Parathyroid adenoma (tissue), 2 donors: ENCODE measurements at regions not wholly inside any gene's neighbourhood (a gene's known extent, or its start where the extent isn't known, plus 50 kb on each side); places are given as distances from the start of the nearest gene placed in this dataset.
"Not testable (repeated sequence)": the region's sequence is repeated elsewhere in the genome, so short reads cannot be mapped to it uniquely, and the experiment has no call there.

Experiments used
- H2AFZ ChIP-seq: fragments of 300-600 bp; sonication (generic); one replicate; pipeline ENCODE4 v1.7.0; 2017; ENCODE audit warnings: antibody characterized with exemption, mild to moderate bottlenecking
- H3K27ac ChIP-seq: fragments of 300-600 bp; sonication (generic); one replicate; pipeline ENCODE4 v1.7.0; 2017
- H3K27me3 ChIP-seq: fragments of 300-600 bp; sonication (generic); one replicate; pipeline ENCODE4 v1.7.0; 2017; ENCODE audit warnings: low read length; ENCODE audit not compliant: control insufficient read depth, insufficient read depth
- H3K36me3 ChIP-seq: fragments of 300-600 bp; sonication (generic); one replicate; pipeline ENCODE4 v1.7.0; 2017; ENCODE audit warnings: low read length; ENCODE audit not compliant: control insufficient read depth, insufficient read depth
- H3K4me1 ChIP-seq: fragments of 300-600 bp; sonication (generic); one replicate; pipeline ENCODE4 v1.7.0; 2017; ENCODE audit warnings: control low read depth
- H3K4me2 ChIP-seq: fragments of 300-600 bp; sonication (generic); one replicate; pipeline ENCODE4 v1.7.0; 2017; ENCODE audit warnings: low read length
- H3K4me3 ChIP-seq: fragments of 300-600 bp; sonication (generic); one replicate; pipeline ENCODE4 v1.7.0; 2017; ENCODE audit warnings: low read depth, low read length
- H3K79me2 ChIP-seq: fragments of 300-600 bp; sonication (generic); one replicate; pipeline ENCODE4 v1.7.0; 2017; ENCODE audit warnings: control low read depth
- H3K9ac ChIP-seq: fragments of 300-600 bp; sonication (generic); one replicate; pipeline ENCODE4 v1.7.0; 2017; ENCODE audit warnings: mild to moderate bottlenecking
- H3K9me3 ChIP-seq: fragments of 300-600 bp; sonication (generic); one replicate; pipeline ENCODE4 v1.7.0; 2017; ENCODE audit warnings: low read length; ENCODE audit not compliant: control insufficient read depth
- TF ChIP-seq, protein P1 (sequence below): fragments of 300-600 bp; sonication (generic); IDR thresholded peaks from one replicate; pipeline ENCODE4 v1.7.0; 2017; ENCODE audit warnings: antibody characterized with exemption, mild to moderate bottlenecking
- donor health status: primary hyperparathyroidism.

DNA sequence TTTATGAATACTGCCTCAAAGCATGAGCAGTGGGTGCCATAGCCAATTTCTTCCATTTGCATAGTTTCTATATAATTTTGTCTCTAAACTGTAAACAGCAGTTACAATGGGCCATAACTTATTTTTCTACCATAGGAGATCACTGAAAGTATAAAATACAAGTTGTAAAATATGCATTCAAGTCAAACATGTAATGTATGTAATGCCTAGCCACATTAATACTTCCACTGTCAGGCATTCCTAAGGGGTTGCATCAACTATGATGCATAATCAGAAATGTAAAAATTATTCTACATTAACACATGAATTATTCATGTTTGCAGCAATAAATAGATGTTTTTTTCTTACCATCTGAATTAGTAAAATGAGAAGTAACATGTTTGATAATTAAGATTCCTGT lies 560.3 kb upstream of the ZP4 start:
- Histone ChIP-seq H3K27ac (no peak overlapping the region), H3K4me3 (no peak overlapping the region), H3K9ac (no peak overlapping the region), H3K4me1 (no peaks in the 10 kb centered on the region), H3K4me2 (no peak overlapping the region), H3K36me3 (no peaks in the 10 kb centered on the region), H3K79me2 (no peaks in the 10 kb centered on the region), H3K27me3 (no peaks in the 10 kb centered on the region), H2AFZ (no peak overlapping the region), H3K9me3 (no peaks in the 10 kb centered on the region)
- TF ChIP-seq, protein P1, sequence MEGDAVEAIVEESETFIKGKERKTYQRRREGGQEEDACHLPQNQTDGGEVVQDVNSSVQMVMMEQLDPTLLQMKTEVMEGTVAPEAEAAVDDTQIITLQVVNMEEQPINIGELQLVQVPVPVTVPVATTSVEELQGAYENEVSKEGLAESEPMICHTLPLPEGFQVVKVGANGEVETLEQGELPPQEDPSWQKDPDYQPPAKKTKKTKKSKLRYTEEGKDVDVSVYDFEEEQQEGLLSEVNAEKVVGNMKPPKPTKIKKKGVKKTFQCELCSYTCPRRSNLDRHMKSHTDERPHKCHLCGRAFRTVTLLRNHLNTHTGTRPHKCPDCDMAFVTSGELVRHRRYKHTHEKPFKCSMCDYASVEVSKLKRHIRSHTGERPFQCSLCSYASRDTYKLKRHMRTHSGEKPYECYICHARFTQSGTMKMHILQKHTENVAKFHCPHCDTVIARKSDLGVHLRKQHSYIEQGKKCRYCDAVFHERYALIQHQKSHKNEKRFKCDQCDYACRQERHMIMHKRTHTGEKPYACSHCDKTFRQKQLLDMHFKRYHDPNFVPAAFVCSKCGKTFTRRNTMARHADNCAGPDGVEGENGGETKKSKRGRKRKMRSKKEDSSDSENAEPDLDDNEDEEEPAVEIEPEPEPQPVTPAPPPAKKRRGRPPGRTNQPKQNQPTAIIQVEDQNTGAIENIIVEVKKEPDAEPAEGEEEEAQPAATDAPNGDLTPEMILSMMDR = no peak

DNA sequence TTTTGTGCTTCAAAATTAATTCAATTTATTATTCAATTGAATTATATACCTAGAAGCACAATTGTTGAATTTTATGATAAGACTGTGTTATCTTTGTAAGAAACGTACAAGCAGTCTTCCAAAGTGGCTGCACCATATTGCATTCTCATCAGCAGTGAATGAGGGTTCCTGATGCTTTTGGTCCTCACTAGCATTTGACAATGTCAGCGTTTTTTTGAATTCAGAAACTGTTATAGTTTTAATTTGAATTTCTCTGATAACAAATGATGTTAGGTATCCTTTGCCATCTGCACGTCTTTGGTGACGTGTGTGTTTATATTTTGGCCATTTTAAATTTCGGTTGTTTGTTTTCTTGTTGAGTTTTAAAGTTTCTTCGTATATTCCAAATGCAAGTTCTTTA lies 553.0 kb upstream of the ZP4 start:
- Histone ChIP-seq H3K4me3 (no peak overlapping the region), H3K27ac (no peak overlapping the region), H3K9me3 (no peaks in the 10 kb centered on the region), H3K4me2 (no peak overlapping the region), H3K79me2 (no peaks in the 10 kb centered on the region), H3K9ac (no peak overlapping the region), H3K27me3 (no peaks in the 10 kb centered on the region), H2AFZ (no peak overlapping the region), H3K36me3 (no peaks in the 10 kb centered on the region), H3K4me1 (no peaks in the 10 kb centered on the region)
- TF ChIP-seq, protein P1 = no peak

DNA sequence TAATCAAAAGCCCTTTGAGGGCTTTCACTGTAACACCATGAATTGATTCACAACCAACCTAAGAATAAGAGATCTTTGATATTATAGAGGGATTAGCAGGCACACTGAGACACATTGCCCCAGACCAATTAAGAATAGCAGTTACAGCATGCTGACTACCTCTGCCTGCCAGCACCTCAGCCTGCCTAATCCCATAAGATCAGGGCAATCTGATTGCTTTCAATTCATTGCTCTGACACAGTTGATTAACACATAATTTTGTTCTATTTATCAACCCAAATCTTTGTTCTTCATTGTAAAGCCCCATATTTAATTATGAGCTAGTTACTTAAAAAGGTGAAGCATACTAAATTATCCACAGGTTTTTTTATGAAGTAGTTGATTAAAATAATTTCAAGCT lies 548.8 kb upstream of the ZP4 start:
- TF ChIP-seq, protein P1 = no peak
- H3K27me3 ChIP-seq = no peaks in the 10 kb centered on the region
- H3K36me3 ChIP-seq = no peaks in the 10 kb centered on the region
- H3K9me3 ChIP-seq = no peaks in the 10 kb centered on the region
- no peaks in the 10 kb centered on the region for H3K4me1 ChIP-seq
- H3K9ac ChIP-seq = no peak overlapping the region
- H2AFZ ChIP-seq = no peak overlapping the region
- no peak overlapping the region for H3K27ac ChIP-seq
- H3K79me2 ChIP-seq = no peaks in the 10 kb centered on the region
- H3K4me3 ChIP-seq = no peak overlapping the region
- no peak overlapping the region for H3K4me2 ChIP-seq

DNA sequence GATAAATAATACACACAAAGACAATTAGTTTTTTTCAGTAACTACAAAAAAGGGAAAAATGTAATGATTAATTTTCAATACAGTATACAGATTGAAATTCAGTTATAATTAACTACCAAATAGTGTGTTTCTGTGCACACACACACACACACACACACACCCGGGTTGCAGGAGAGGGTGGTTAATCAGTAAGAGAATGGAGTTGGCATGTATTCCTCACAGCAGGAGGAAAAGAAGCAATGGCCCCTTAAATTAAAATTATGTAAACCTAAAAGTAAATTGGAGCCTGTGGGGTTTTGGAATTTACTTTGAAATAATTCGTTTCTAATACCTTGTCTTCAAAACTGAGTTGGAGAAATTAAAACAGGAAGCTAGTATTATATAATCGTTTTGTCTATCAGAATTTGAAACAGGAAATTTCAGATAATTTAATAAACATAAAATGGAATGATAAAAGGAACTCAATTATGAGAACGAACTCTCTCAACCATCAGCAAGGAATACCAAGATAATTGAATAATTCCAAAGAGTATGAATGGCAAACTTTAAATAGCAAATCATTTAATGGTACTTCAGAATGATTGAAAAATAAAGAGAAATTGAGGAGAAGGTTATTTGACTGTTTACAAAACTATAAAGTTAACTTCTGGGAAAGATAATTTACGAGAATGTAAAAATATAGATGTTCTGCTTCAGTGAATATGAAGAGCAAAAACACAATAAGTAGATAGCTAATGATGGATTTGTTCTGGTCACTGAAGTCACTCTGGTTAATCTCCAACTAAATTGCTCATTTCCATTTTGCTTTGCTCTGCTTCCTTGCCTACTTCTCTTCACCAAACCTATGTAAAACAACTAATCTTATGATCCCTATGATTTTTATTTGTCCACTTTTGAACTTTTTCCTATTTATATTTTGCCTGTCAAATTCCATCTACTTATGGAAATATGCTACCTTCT lies 547.9 kb upstream of the ZP4 start:
- H2AFZ ChIP-seq = no peak overlapping the region
- TF ChIP-seq, protein P1 = no peak
- H3K27me3 ChIP-seq = no peaks in the 10 kb centered on the region
- H3K4me1 ChIP-seq = no peaks in the 10 kb centered on the region
- H3K36me3 ChIP-seq = no peaks in the 10 kb centered on the region
- no peak overlapping the region for H3K4me2 ChIP-seq
- H3K79me2 ChIP-seq = no peaks in the 10 kb centered on the region
- no peak overlapping the region for H3K27ac ChIP-seq
- no peak overlapping the region for H3K4me3 ChIP-seq
- H3K9me3 ChIP-seq = no peaks in the 10 kb centered on the region
- no peak overlapping the region for H3K9ac ChIP-seq

DNA sequence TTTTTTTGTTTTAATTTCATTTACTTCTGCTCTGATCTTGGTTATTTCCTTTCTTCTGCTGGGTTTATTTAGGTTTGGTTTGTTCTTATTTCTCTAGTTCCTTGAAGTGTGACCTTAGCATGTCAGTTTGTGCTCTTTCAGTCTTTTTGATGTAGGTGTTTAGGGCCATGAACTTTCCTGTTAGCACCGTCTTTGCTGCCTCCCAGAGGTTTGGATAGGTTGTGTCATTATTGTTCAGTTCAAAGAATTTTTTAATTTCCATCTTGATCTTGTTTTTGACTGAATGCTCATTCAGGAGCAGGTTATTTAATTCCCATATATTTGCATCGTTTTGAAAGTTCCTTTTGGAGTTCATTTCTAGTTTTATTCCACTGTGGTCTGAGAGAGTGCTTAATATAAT lies 539.0 kb upstream of the ZP4 start:
- not testable (repeated sequence) for H3K79me2 ChIP-seq, H3K27me3 ChIP-seq, H3K27ac ChIP-seq, H3K4me2 ChIP-seq, H3K4me1 ChIP-seq, H3K36me3 ChIP-seq, H2AFZ ChIP-seq, H3K4me3 ChIP-seq, H3K9ac ChIP-seq, H3K9me3 ChIP-seq
